ENCODE measurements at regions not wholly inside any gene's neighbourhood (a gene's known extent, or its start where the extent isn't known, plus 50 kb on each side); places are given as distances from the start of the nearest gene placed in this dataset.

- Histone ChIP-seq H3K27ac (ENCODE audit: low read depth, low read length, poor library complexity, severe bottlenecking) (no peak overlapping the region), H3K9me3 (ENCODE audit: low read depth, low read length, poor library complexity, severe bottlenecking) (no peaks in the 10 kb centered on the region), H3K36me3 (ENCODE audit: insufficient read depth, low read length, poor library complexity, severe bottlenecking) (no peaks in the 10 kb centered on the region), H3K4me3 (ENCODE audit: low read depth, low read length, poor library complexity, severe bottlenecking) (no peak overlapping the region), H3K4me1 (ENCODE audit: insufficient read depth, low read length, poor library complexity, severe bottlenecking) (no peaks in the 10 kb centered on the region), H3K27me3 (replicated peaks; ENCODE audit: insufficient read depth, low read depth, low read length, poor library complexity) (no peaks in the 10 kb centered on the region)
- no TSS peak for BruUV-seq (replicated peaks)
- ChIA-PET POLR2A (ENCODE audit: low non-redundant PET) (no interaction called here), CTCF (no interaction called here)
- no peak for DNase-seq (ENCODE audit: low spot score)
- TF ChIP-seq EZH2 (IDR thresholded peaks at IDR 0.05; ENCODE audit: borderline replicate concordance, low read depth, low read length, poor library complexity, severe bottlenecking) (no peak), CTCF (conservative IDR thresholded peaks at IDR 0.05; ENCODE audit: low read depth, low read length) (no peak)
- intact Hi-C loops (cut with micrococcal nuclease; ENCODE audit: unreplicated experiment): no loop called here
Observed at GRCh38 chr14:76673261-76673660, 88.0 kb upstream of the VASH1 start.

- H3K36me3 ChIP-seq (ENCODE audit: insufficient read depth, low read length, poor library complexity, severe bottlenecking): no peaks in the 10 kb centered on the region
- ChIA-PET CTCF (no interaction called here), POLR2A (ENCODE audit: low non-redundant PET) (no interaction called here)
- H3K9me3 ChIP-seq (ENCODE audit: low read depth, low read length, poor library complexity, severe bottlenecking): no peaks in the 10 kb centered on the region
- H3K27ac ChIP-seq (ENCODE audit: low read depth, low read length, poor library complexity, severe bottlenecking): no peak overlapping the region
- intact Hi-C loops (cut with micrococcal nuclease; ENCODE audit: unreplicated experiment): no loop called here
- H3K4me3 ChIP-seq (ENCODE audit: low read depth, low read length, poor library complexity, severe bottlenecking): no peak overlapping the region
- no peaks in the 10 kb centered on the region for H3K27me3 ChIP-seq (replicated peaks; ENCODE audit: insufficient read depth, low read depth, low read length, poor library complexity)
- H3K4me1 ChIP-seq (ENCODE audit: insufficient read depth, low read length, poor library complexity, severe bottlenecking): no peaks in the 10 kb centered on the region
- DNase-seq (ENCODE audit: low spot score): no peak
- no TSS peak for BruUV-seq (replicated peaks)
- TF ChIP-seq EZH2 (IDR thresholded peaks at IDR 0.05; ENCODE audit: borderline replicate concordance, low read depth, low read length, poor library complexity, severe bottlenecking): no peak
- TF ChIP-seq CTCF (conservative IDR thresholded peaks at IDR 0.05; ENCODE audit: low read depth, low read length): no peak
Observed at GRCh38 chr14:76675046-76675445, 86.2 kb upstream of the VASH1 start.

GRCh38 chr14:76676539-76676938, 84.7 kb upstream of the VASH1 start:
- no TSS peak for BruUV-seq (replicated peaks)
- DNase-seq (ENCODE audit: low spot score): no peak
- Histone ChIP-seq H3K27me3 (replicated peaks; ENCODE audit: insufficient read depth, low read depth, low read length, poor library complexity) (no peaks in the 10 kb centered on the region), H3K9me3 (ENCODE audit: low read depth, low read length, poor library complexity, severe bottlenecking) (no peaks in the 10 kb centered on the region), H3K36me3 (ENCODE audit: insufficient read depth, low read length, poor library complexity, severe bottlenecking) (no peaks in the 10 kb centered on the region), H3K27ac (ENCODE audit: low read depth, low read length, poor library complexity, severe bottlenecking) (no peak overlapping the region), H3K4me1 (ENCODE audit: insufficient read depth, low read length, poor library complexity, severe bottlenecking) (no peaks in the 10 kb centered on the region), H3K4me3 (ENCODE audit: low read depth, low read length, poor library complexity, severe bottlenecking) (no peak overlapping the region)
- intact Hi-C loops (cut with micrococcal nuclease; ENCODE audit: unreplicated experiment): no loop called here
- ChIA-PET POLR2A (ENCODE audit: low non-redundant PET) (interaction anchor here (0.5 kb wide), 1 partner anchor 34 kb away, joined by 3 read pairs; no protein-coding TSS in a partner anchor), CTCF (no interaction called here)
- TF ChIP-seq CTCF (conservative IDR thresholded peaks at IDR 0.05; ENCODE audit: low read depth, low read length): no peak
- TF ChIP-seq EZH2 (IDR thresholded peaks at IDR 0.05; ENCODE audit: borderline replicate concordance, low read depth, low read length, poor library complexity, severe bottlenecking): no peak
